ENCODE measurements at regions not wholly inside any gene's neighbourhood (a gene's known extent, or its start where the extent isn't known, plus 50 kb on each side); places are given as distances from the start of the nearest gene placed in this dataset.
"Not testable (repeated sequence)": the region's sequence is repeated elsewhere in the genome, so short reads cannot be mapped to it uniquely, and the experiment has no call there.

- Histone ChIP-seq H3K27me3 (ENCODE audit: control insufficient read depth, insufficient read depth, low read length) (no peaks in the 10 kb centered on the region), H3K27ac (ENCODE audit: low read depth, low read length) (no peak overlapping the region), H3K9ac (ENCODE audit: low read length) (no peak overlapping the region), H3K4me3 (ENCODE audit: low read depth, low read length) (no peak overlapping the region), H3K36me3 (ENCODE audit: control insufficient read depth, insufficient read depth, low read length) (no peaks in the 10 kb centered on the region), H3K9me3 (ENCODE audit: control insufficient read depth, insufficient read depth, low read depth, low read length) (no peaks in the 10 kb centered on the region), H3K4me1 (ENCODE audit: control insufficient read depth, insufficient read depth, low read length) (no peaks in the 10 kb centered on the region; the same call in 1 of the 2 replicates)
Observed at GRCh38 chr11:109041876-109042275, 377.0 kb downstream of the DDX10 start.

DNA sequence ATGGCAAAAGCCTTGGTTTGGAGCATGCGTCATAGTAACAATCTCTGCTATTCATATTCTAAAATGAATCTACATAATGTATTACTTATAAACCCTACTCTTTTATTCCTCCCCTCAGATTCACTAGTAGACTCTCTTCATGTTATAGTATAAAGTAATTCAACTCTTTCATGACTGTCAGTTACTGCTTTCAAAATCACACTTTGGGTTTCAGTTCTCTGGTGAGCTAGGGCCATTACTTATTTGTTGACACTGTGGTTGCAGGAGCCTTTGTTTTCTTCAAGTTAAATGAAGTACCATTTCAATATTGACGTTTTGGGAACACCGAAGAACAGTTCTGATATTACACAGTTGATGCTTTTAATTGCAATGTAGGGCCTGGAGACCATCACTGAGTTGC is 378.4 kb downstream of the DDX10 start:
- H3K9me3 ChIP-seq (ENCODE audit: control insufficient read depth, insufficient read depth, low read depth, low read length) = no peaks in the 10 kb centered on the region
- H3K9ac ChIP-seq (ENCODE audit: low read length) = no peak overlapping the region
- no peaks in the 10 kb centered on the region for H3K36me3 ChIP-seq (ENCODE audit: control insufficient read depth, insufficient read depth, low read length)
- H3K27me3 ChIP-seq (ENCODE audit: control insufficient read depth, insufficient read depth, low read length) = no peaks in the 10 kb centered on the region
- H3K4me3 ChIP-seq (ENCODE audit: low read depth, low read length) = no peak overlapping the region
- H3K4me1 ChIP-seq (ENCODE audit: control insufficient read depth, insufficient read depth, low read length) = no peaks in the 10 kb centered on the region; the same call in 1 of the 2 replicates
- H3K27ac ChIP-seq (ENCODE audit: low read depth, low read length) = no peak overlapping the region

GRCh38 chr11:109046284-109046992 is 375.6 kb upstream of the C11orf87 start:
- no peaks in the 10 kb centered on the region for H3K27me3 ChIP-seq (ENCODE audit: control insufficient read depth, insufficient read depth, low read length)
- H3K9me3 ChIP-seq (ENCODE audit: control insufficient read depth, insufficient read depth, low read depth, low read length) = no peaks in the 10 kb centered on the region
- H3K27ac ChIP-seq (ENCODE audit: low read depth, low read length) = no peak overlapping the region
- H3K9ac ChIP-seq (ENCODE audit: low read length) = no peak overlapping the region
- H3K4me1 ChIP-seq (ENCODE audit: control insufficient read depth, insufficient read depth, low read length) = no peaks in the 10 kb centered on the region
- no peak overlapping the region for H3K4me3 ChIP-seq (ENCODE audit: low read depth, low read length)
- no peaks in the 10 kb centered on the region for H3K36me3 ChIP-seq (ENCODE audit: control insufficient read depth, insufficient read depth, low read length)

DNA sequence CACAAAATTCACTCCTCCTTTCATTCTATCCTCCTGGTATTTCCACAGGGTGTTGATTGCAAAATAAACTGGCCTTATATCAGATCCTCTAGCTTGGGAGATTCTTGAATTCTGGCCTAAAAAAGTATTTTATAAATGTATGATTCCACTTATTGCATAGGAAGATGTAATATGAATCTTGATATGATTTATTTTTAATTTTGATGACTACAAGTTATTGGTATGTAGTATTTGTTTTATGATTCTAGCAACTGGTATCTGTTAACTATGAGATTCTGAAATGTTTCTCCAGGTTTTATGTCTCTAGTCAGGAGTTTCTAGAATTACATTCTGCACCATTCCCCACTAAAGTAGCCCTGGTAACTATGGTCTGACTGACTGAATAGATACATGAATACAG is 373.9 kb upstream of the C11orf87 start:
- Histone ChIP-seq H3K36me3 (ENCODE audit: control insufficient read depth, insufficient read depth, low read length) (no peaks in the 10 kb centered on the region), H3K4me1 (ENCODE audit: control insufficient read depth, insufficient read depth, low read length) (no peaks in the 10 kb centered on the region), H3K27ac (ENCODE audit: low read depth, low read length) (no peak overlapping the region), H3K4me3 (ENCODE audit: low read depth, low read length) (no peak overlapping the region), H3K9me3 (ENCODE audit: control insufficient read depth, insufficient read depth, low read depth, low read length) (no peaks in the 10 kb centered on the region), H3K27me3 (ENCODE audit: control insufficient read depth, insufficient read depth, low read length) (no peaks in the 10 kb centered on the region), H3K9ac (ENCODE audit: low read length) (no peak overlapping the region)

GRCh38 chr11:109051200-109051599 is 370.8 kb upstream of the C11orf87 start:
- Histone ChIP-seq H3K36me3 (ENCODE audit: control insufficient read depth, insufficient read depth, low read length) (no peaks in the 10 kb centered on the region), H3K9ac (ENCODE audit: low read length) (no peak overlapping the region), H3K9me3 (ENCODE audit: control insufficient read depth, insufficient read depth, low read depth, low read length) (no peaks in the 10 kb centered on the region), H3K4me3 (ENCODE audit: low read depth, low read length) (no peak overlapping the region), H3K27me3 (ENCODE audit: control insufficient read depth, insufficient read depth, low read length) (no peaks in the 10 kb centered on the region), H3K27ac (ENCODE audit: low read depth, low read length) (no peak overlapping the region), H3K4me1 (ENCODE audit: control insufficient read depth, insufficient read depth, low read length) (no peaks in the 10 kb centered on the region)

DNA sequence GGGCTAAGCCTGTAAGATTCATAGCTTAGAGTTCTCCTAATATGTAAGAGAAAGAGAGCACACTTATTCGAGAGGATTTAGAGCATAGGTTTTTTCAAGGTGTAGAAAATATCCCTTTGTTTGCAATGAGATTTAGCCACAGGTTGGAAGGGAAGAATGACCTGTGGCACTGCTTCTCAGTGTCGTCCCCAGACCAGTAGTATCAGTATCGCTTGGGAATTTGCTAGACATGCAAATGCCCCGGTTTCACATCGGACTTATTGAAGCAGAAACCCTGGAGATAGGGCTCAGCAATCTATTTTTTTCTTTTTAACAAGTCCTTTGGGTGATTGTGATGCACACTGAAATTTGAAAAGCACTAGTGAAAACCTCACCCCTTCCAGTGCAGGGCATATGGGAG is 362.6 kb upstream of the C11orf87 start:
- H3K4me1 ChIP-seq (ENCODE audit: control insufficient read depth, insufficient read depth, low read length) = no peaks in the 10 kb centered on the region; the same call in 1 of the 2 replicates
- no peaks in the 10 kb centered on the region for H3K9me3 ChIP-seq (ENCODE audit: control insufficient read depth, insufficient read depth, low read depth, low read length)
- no peaks in the 10 kb centered on the region for H3K36me3 ChIP-seq (ENCODE audit: control insufficient read depth, insufficient read depth, low read length)
- H3K9ac ChIP-seq (ENCODE audit: low read length) = no peak overlapping the region
- H3K4me3 ChIP-seq (ENCODE audit: low read depth, low read length) = no peak overlapping the region
- no peak overlapping the region for H3K27ac ChIP-seq (ENCODE audit: low read depth, low read length)
- peaks cover 29% of the 10 kb centered on the region; the same call in 1 of the 2 replicates for H3K27me3 ChIP-seq (ENCODE audit: control insufficient read depth, insufficient read depth, low read length)

GRCh38 chr11:109061394-109061793 is 360.6 kb upstream of the C11orf87 start:
- Histone ChIP-seq H3K4me1 (ENCODE audit: control insufficient read depth, insufficient read depth, low read length) (no peaks in the 10 kb centered on the region; the same call in 1 of the 2 replicates), H3K4me3 (ENCODE audit: low read depth, low read length) (no peak overlapping the region), H3K36me3 (ENCODE audit: control insufficient read depth, insufficient read depth, low read length) (no peaks in the 10 kb centered on the region), H3K27ac (ENCODE audit: low read depth, low read length) (no peak overlapping the region), H3K27me3 (ENCODE audit: control insufficient read depth, insufficient read depth, low read length) (peaks cover 29% of the 10 kb centered on the region; the same call in 1 of the 2 replicates), H3K9me3 (ENCODE audit: control insufficient read depth, insufficient read depth, low read depth, low read length) (no peaks in the 10 kb centered on the region), H3K9ac (ENCODE audit: low read length) (no peak overlapping the region)

DNA sequence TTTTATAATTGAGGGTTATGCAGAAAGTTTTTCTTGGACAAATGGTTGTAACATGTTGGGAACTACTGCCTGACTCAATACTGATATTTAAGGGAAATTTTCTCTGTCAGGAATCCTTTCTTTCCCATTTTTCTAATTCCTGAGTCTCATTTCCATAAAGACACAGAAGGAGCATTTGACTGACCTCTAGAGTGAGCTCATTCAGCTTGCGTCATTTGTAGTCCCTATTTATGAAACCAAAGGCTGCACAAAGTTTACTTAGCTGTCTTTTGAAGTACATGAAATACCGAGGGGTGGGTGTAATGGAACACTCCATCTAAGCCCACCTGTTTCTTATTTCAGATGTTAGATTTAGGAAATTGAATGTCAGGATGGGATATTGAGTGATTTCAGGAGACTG is 359.5 kb upstream of the C11orf87 start:
- peaks cover 20% of the 10 kb centered on the region; the same call in 1 of the 2 replicates for H3K27me3 ChIP-seq (ENCODE audit: control insufficient read depth, insufficient read depth, low read length)
- no peaks in the 10 kb centered on the region; the same call in 1 of the 2 replicates for H3K4me1 ChIP-seq (ENCODE audit: control insufficient read depth, insufficient read depth, low read length)
- no peak overlapping the region for H3K9ac ChIP-seq (ENCODE audit: low read length)
- no peak overlapping the region for H3K27ac ChIP-seq (ENCODE audit: low read depth, low read length)
- no peaks in the 10 kb centered on the region for H3K9me3 ChIP-seq (ENCODE audit: control insufficient read depth, insufficient read depth, low read depth, low read length)
- H3K36me3 ChIP-seq (ENCODE audit: control insufficient read depth, insufficient read depth, low read length) = no peaks in the 10 kb centered on the region
- no peak overlapping the region for H3K4me3 ChIP-seq (ENCODE audit: low read depth, low read length)

DNA sequence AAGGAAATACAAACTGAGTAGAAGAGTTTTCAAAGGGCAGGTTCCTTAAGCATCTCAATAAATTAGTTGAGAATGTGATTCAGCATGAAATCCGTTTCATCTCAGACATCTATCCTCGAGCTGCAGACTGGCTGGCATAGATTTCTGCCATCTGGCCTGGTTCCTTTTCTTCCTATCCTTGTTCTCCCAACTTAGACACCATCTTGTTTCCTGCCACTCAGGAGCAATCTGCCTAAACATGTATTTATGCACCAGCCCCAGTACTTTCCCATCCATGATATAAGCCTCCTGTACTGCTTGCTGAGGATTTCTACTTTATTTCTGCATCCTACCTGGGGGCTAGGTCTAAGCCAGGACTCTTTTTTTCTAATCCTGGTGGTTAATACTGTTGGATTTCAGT is 359.1 kb upstream of the C11orf87 start:
- Histone ChIP-seq H3K27me3 (ENCODE audit: control insufficient read depth, insufficient read depth, low read length) (peaks cover 16% of the 10 kb centered on the region; the same call in 1 of the 2 replicates), H3K27ac (ENCODE audit: low read depth, low read length) (no peak overlapping the region), H3K9me3 (ENCODE audit: control insufficient read depth, insufficient read depth, low read depth, low read length) (no peaks in the 10 kb centered on the region), H3K36me3 (ENCODE audit: control insufficient read depth, insufficient read depth, low read length) (no peaks in the 10 kb centered on the region), H3K9ac (ENCODE audit: low read length) (no peak overlapping the region), H3K4me3 (ENCODE audit: low read depth, low read length) (no peak overlapping the region), H3K4me1 (ENCODE audit: control insufficient read depth, insufficient read depth, low read length) (no peaks in the 10 kb centered on the region; the same call in 1 of the 2 replicates)

DNA sequence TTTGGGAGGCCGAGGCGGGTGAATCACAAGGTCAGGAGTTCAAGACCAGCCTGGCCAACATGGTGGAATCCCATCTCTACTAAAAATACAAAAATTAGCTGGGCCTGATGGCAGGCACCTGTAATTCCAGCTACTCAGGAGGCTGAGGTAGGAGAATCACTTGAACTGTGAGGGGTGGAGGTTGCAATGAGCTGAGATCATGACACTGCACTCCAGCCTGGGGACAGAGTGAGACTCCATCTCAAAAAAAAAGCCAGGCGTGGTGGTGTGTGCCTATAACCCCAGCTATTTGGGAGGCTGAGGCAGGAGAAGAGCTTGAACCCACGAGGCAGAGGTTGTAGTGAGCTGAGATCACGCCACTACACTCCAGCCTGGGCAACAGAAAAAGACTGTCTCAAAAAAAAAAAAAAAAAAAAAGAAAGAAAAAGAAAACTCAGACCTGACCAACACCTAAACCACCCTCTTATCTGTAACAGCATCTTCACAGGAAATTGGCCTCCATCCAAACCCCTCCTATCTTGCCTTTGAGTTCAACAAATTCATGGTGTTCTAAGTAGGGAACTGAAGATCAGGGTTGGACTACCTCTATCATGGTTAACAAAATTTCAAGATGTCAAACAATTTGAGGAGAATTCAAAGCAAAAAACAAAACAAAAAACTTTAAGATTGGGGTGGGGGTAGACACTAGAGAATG is 357.2 kb upstream of the C11orf87 start:
- H3K36me3 ChIP-seq (ENCODE audit: control insufficient read depth, insufficient read depth, low read length); H3K9ac ChIP-seq (ENCODE audit: low read length); H3K27me3 ChIP-seq (ENCODE audit: control insufficient read depth, insufficient read depth, low read length); H3K27ac ChIP-seq (ENCODE audit: low read depth, low read length); H3K4me1 ChIP-seq (ENCODE audit: control insufficient read depth, insufficient read depth, low read length); H3K4me3 ChIP-seq (ENCODE audit: low read depth, low read length); H3K9me3 ChIP-seq (ENCODE audit: control insufficient read depth, insufficient read depth, low read depth, low read length): not testable (repeated sequence)

DNA sequence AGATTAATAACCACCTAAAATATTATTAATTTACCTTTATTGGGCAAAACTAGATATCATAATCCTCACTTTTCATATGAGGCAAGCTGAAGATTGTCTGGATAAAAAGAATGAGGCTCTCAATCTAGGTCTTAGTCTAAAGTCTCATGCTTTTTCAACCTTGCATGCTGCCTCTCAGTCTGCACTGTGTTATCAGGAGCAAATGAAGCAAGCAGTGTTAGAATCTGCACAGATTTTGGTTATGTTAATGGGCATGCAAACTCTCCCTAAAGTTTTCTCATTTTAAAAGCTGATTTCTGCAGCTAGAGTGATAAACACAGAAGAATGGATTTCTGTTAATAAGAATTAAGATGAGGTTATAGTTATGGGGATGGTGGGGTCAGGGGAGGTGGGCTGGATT is 350.7 kb upstream of the C11orf87 start:
- Histone ChIP-seq H3K9ac (ENCODE audit: low read length) (no peak overlapping the region), H3K27me3 (ENCODE audit: control insufficient read depth, insufficient read depth, low read length) (no peaks in the 10 kb centered on the region), H3K4me3 (ENCODE audit: low read depth, low read length) (no peak overlapping the region), H3K27ac (ENCODE audit: low read depth, low read length) (no peak overlapping the region), H3K9me3 (ENCODE audit: control insufficient read depth, insufficient read depth, low read depth, low read length) (no peaks in the 10 kb centered on the region), H3K36me3 (ENCODE audit: control insufficient read depth, insufficient read depth, low read length) (no peaks in the 10 kb centered on the region), H3K4me1 (ENCODE audit: control insufficient read depth, insufficient read depth, low read length) (no peaks in the 10 kb centered on the region)
